Upper lobe of left lung (tissue), 4 donors: ENCODE measurements at regions not wholly inside any gene's neighbourhood (a gene's known extent, or its start where the extent isn't known, plus 50 kb on each side); places are given as distances from the start of the nearest gene placed in this dataset.
"Not testable (repeated sequence)": the region's sequence is repeated elsewhere in the genome, so short reads cannot be mapped to it uniquely, and the experiment has no call there.

Experiments
- CTCF ChIP-seq, 6 experiments: fragments of 450-650 bp in 4 of 6; fragments of 200-600 bp in 2 of 6; sonication (generic) in 2 of 6; IDR thresholded peaks; one replicate each; pipeline ENCODE4 v1.5.1; 2016 to 2019; ENCODE audit warnings: antibody characterized with exemption in 6 of 6
- EP300 ChIP-seq, 4 donors: sonication (generic); formaldehyde crosslinking; IDR thresholded peaks; one replicate each; pipeline ENCODE4 v1.5.1; 2017; ENCODE audit warnings: antibody characterized with exemption in 4 of 4, control low read depth in 2 of 4
- POLR2A ChIP-seq, 4 donors: fragments of 450-650 bp; IDR thresholded peaks; one replicate each; pipeline ENCODE4 v1.5.1; 2016 to 2017; ENCODE audit warnings: antibody characterized with exemption in 4 of 4, mild to moderate bottlenecking in 2 of 4
- POLR2AphosphoS5 ChIP-seq, 2 donors: sonication (generic); formaldehyde crosslinking; IDR thresholded peaks; one replicate each; pipeline ENCODE4 v1.5.1; 2017; ENCODE audit warnings: antibody characterized with exemption in 2 of 2

GRCh38 chr1:120297345-120297953 lies 117.4 kb upstream of the NBPF8 start:
- not testable (repeated sequence) for TF ChIP-seq CTCF, POLR2AphosphoS5, POLR2A, EP300 (IDR thresholded peaks at IDR 0.05)
